HT1080 (cell line): ENCODE measurements at regions not wholly inside any gene's neighbourhood (a gene's known extent, or its start where the extent isn't known, plus 50 kb on each side); places are given as distances from the start of the nearest gene placed in this dataset. TPM values are rescaled to one million over a fixed set of nuclear protein-coding genes. Genes with fewer than 3 reads are reported as not detected.
"Not testable (repeated sequence)": the region's sequence is repeated elsewhere in the genome, so short reads cannot be mapped to it uniquely, and the experiment has no call there.

ENCODE experiments used
- DNase-seq: peaks from one replicate; pipeline ENCODE4 v3.0.0-alpha.2; 2015; ENCODE audit warnings: low read depth
- small RNA-seq: library from RNA; depleted of rRNA; stranded (forward); fragments of <200 nt; gene quantifications from one replicate; pipeline ENCODE3, GENCODE V24; 2014

GRCh38 chr6:58351619-58352018, 1034.2 kb downstream of the PRIM2 start:
- peak; percentile 49 for DNase-seq

- peak; percentile 67 for DNase-seq
These were observed 1041.0 kb downstream of the PRIM2 start for GRCh38 chr6:58358452-58358851.

GRCh38 chr6:58365856-58366255, 1048.4 kb downstream of the PRIM2 start:
- DNase-seq = not testable (repeated sequence)

DNA sequence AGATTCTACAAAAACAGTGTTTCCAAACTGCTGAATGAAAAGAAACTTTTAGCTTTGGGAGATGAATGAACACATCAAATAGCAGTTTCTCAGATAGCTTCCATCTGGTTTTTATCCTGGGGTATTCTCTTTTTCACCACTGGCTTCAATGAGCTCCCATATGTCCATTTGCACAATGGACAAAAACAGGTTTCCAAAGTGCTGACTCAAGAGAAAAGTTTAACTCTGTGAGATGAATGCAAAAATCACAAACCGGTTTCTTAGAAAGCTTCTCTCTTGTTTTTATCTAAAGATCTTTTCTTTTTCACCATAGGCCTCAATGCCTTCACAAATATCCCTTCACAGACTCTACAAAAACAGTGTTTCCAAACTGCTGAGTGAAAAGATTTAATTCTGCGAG, 1089.2 kb downstream of the PRIM2 start:
- DNase-seq = not testable (repeated sequence)

- no peak for DNase-seq
These were observed 1101.9 kb downstream of the PRIM2 start for GRCh38 chr6:58419321-58419720.

Small RNA genes lying in the stretch of these regions (small RNA-seq; reads per million reads assigned to genes)
- not detected for gene AL603755.1
